GM12864 (cell line): ENCODE measurements at regions not wholly inside any gene's neighbourhood (a gene's known extent, or its start where the extent isn't known, plus 50 kb on each side); places are given as distances from the start of the nearest gene placed in this dataset.

Experiments
- DNase-seq: peaks from one replicate; pipeline ENCODE4 v3.0.0-alpha.2; 2011; ENCODE audit warnings: low read depth
- H3K4me3 ChIP-seq: 2 replicates; pipeline ENCODE4 v1.5.1; 2011; ENCODE audit warnings: mild to moderate bottlenecking, low read depth, low read length, control low read depth
- CTCF ChIP-seq: IDR thresholded peaks from 2 replicates; pipeline ENCODE4 v1.5.1; 2011; ENCODE audit warnings: low read depth, mild to moderate bottlenecking, moderate library complexity, low read length, control low read depth, inconsistent platforms; ENCODE audit errors: missing control alignments

- no peak for TF ChIP-seq CTCF
- no peak for DNase-seq
- H3K4me3 ChIP-seq: no peak overlapping the region
Measured at GRCh38 chr14:99072956-99073355, 199.0 kb downstream of the BCL11B start.

- H3K4me3 ChIP-seq: no peak overlapping the region
- no peak for DNase-seq
- TF ChIP-seq CTCF: no peak
Measured at GRCh38 chr14:99073431-99073830, 198.6 kb downstream of the BCL11B start.

- DNase-seq: no peak
- no peak for TF ChIP-seq CTCF
- H3K4me3 ChIP-seq: no peak overlapping the region
Measured at GRCh38 chr14:99075061-99075460, 196.9 kb downstream of the BCL11B start.

- no peak for DNase-seq
- no peak overlapping the region for H3K4me3 ChIP-seq
- TF ChIP-seq CTCF: no peak
Measured at GRCh38 chr14:99075771-99076375, 196.1 kb downstream of the BCL11B start.

- no peak for DNase-seq
- H3K4me3 ChIP-seq: no peak overlapping the region
- no peak for TF ChIP-seq CTCF
Measured at GRCh38 chr14:99077076-99077843, 194.7 kb downstream of the BCL11B start.

- DNase-seq: no peak
- H3K4me3 ChIP-seq: no peak overlapping the region
- no peak for TF ChIP-seq CTCF
Measured at GRCh38 chr14:99077844-99078236, 194.2 kb downstream of the BCL11B start.

- no peak for DNase-seq
- no peak overlapping the region for H3K4me3 ChIP-seq
- TF ChIP-seq CTCF: no peak
Measured at GRCh38 chr14:99078426-99078825, 193.6 kb downstream of the BCL11B start.
